ENCODE measurements at regions not wholly inside any gene's neighbourhood (a gene's known extent, or its start where the extent isn't known, plus 50 kb on each side); places are given as distances from the start of the nearest gene placed in this dataset.

GRCh38 chr14:31942166-31942841, 134.8 kb upstream of the ARHGAP5 start:
- TF ChIP-seq CTCF (IDR thresholded peaks at IDR 0.05; ENCODE audit: insufficient read depth, low read length, missing control alignments): no peak
- no peak overlapping the region for H3K4me3 ChIP-seq (ENCODE audit: low read depth, low read length)
- CTCF ChIA-PET: interaction anchor here (4.1 kb wide), 1 partner anchor 8 kb away, joined by 19 read pairs; no protein-coding TSS in a partner anchor
- no peak for DNase-seq (ENCODE audit: low read depth, low spot score)
- POLR2A ChIA-PET: no interaction called here

DNA sequence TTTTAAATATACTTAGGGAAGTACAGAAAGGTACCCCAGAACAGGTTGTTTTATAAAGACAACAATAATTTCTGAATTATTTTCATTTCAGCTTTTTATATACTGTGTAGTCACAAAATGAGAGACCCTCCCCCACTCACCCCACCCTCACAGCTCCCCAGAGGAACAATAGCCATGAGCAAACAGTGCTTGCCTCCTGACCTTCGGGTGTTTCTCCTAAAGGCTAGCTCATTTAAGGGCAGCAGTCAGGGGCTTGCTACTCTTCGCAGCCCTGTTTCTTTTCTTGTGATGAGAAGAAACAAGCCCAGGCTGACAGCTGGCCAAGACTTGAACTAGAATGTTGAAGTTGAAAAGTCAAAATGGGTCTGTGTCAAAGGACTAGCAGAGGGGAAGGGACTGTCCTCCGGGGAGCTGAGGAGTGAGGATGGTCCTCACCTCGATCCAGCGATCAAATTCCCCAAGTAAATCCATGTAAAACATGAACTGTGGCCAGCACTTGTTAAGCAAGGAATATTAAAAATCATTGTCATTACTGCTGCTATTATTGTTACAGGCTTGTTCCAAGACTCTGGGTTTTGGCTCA, 133.8 kb upstream of the ARHGAP5 start:
- CTCF ChIA-PET: interaction anchor here (4.1 kb wide), 1 partner anchor 7 kb away, joined by 19 read pairs; no protein-coding TSS in a partner anchor
- POLR2A ChIA-PET: no interaction called here
- no peak for DNase-seq (ENCODE audit: low read depth, low spot score)
- TF ChIP-seq CTCF (IDR thresholded peaks at IDR 0.05; ENCODE audit: insufficient read depth, low read length, missing control alignments): no peak
- H3K4me3 ChIP-seq (ENCODE audit: low read depth, low read length): no peak overlapping the region

- no peak for DNase-seq (ENCODE audit: low read depth, low spot score)
- ChIA-PET POLR2A (no interaction called here), CTCF (no interaction called here)
- H3K4me3 ChIP-seq (ENCODE audit: low read depth, low read length): no peak overlapping the region
- TF ChIP-seq CTCF (IDR thresholded peaks at IDR 0.05; ENCODE audit: insufficient read depth, low read length, missing control alignments): no peak
Measured at GRCh38 chr14:31943861-31944255, 133.2 kb upstream of the ARHGAP5 start.

GRCh38 chr14:31944256-31945073, 132.6 kb upstream of the ARHGAP5 start:
- no peak for DNase-seq (ENCODE audit: low read depth, low spot score)
- TF ChIP-seq CTCF (IDR thresholded peaks at IDR 0.05; ENCODE audit: insufficient read depth, low read length, missing control alignments): no peak
- H3K4me3 ChIP-seq (ENCODE audit: low read depth, low read length): no peak overlapping the region
- ChIA-PET CTCF (no interaction called here), POLR2A (no interaction called here)

DNA sequence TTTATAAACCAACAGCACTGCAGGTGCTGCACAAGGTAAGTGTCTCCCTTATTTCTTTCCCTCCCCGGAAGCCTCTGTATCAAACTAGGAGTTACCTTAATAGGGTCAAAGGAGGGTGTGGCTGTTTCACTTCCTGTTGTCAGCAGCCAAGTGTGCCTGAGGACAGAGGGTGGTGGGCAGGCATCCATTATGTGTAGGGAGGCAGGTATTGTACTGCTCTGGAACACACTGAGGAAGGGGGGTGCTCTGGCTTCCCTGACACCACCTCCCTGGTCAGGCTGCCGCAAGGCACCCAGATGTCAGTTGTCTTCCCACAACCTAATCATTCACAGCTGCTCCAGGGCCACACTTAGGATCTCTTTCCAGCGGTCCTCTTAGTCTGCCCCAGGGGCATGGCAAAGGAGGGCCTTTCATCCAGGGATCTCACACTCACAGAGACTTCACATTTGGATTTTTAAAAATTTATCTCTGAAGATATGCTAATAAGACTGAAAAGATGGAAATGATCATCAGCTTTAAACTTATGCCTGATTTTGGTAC, 132.0 kb upstream of the ARHGAP5 start:
- no peak for DNase-seq (ENCODE audit: low read depth, low spot score)
- no peak overlapping the region for H3K4me3 ChIP-seq (ENCODE audit: low read depth, low read length)
- CTCF ChIA-PET: no interaction called here
- TF ChIP-seq CTCF (IDR thresholded peaks at IDR 0.05; ENCODE audit: insufficient read depth, low read length, missing control alignments): no peak
- POLR2A ChIA-PET: no interaction called here

GRCh38 chr14:31945701-31946100, 131.4 kb upstream of the ARHGAP5 start:
- H3K4me3 ChIP-seq (ENCODE audit: low read depth, low read length): no peak overlapping the region
- no peak for DNase-seq (ENCODE audit: low read depth, low spot score)
- ChIA-PET POLR2A (no interaction called here), CTCF (no interaction called here)
- no peak for TF ChIP-seq CTCF (IDR thresholded peaks at IDR 0.05; ENCODE audit: insufficient read depth, low read length, missing control alignments)
